ENCODE measurements at regions not wholly inside any gene's neighbourhood (a gene's known extent, or its start where the extent isn't known, plus 50 kb on each side); places are given as distances from the start of the nearest gene placed in this dataset.

GRCh38 chr13:30121666-30122065, 185.7 kb downstream of the KATNAL1 start:
- DNase-seq (ENCODE audit: low spot score, unreplicated experiment) = no peak
- Mint-ChIP-seq H3K4me3 (ENCODE audit: low read depth) (no peak overlapping the region), H3K36me3 (ENCODE audit: insufficient read depth) (no peaks in the 10 kb centered on the region), H3K9me3 (ENCODE audit: low read depth) (no peaks in the 10 kb centered on the region), H3K27ac (no peak overlapping the region), H3K4me1 (ENCODE audit: low read depth) (no peaks in the 10 kb centered on the region), H3K27me3 (peaks cover 22% of the 10 kb centered on the region)
- TF ChIP-seq CTCF (IDR thresholded peaks at IDR 0.05; ENCODE audit: unreplicated experiment) = no peak

GRCh38 chr13:30121244-30121643, 186.1 kb downstream of the KATNAL1 start:
- no peak for TF ChIP-seq CTCF (IDR thresholded peaks at IDR 0.05; ENCODE audit: unreplicated experiment)
- H3K27ac Mint-ChIP-seq = no peak overlapping the region
- no peak for DNase-seq (ENCODE audit: low spot score, unreplicated experiment)
- peaks cover 22% of the 10 kb centered on the region for H3K27me3 Mint-ChIP-seq
- peaks cover 3% of the 10 kb centered on the region for H3K4me1 Mint-ChIP-seq (ENCODE audit: low read depth)
- no peaks in the 10 kb centered on the region for H3K9me3 Mint-ChIP-seq (ENCODE audit: low read depth)
- no peak overlapping the region for H3K4me3 Mint-ChIP-seq (ENCODE audit: low read depth)
- H3K36me3 Mint-ChIP-seq (ENCODE audit: insufficient read depth) = no peaks in the 10 kb centered on the region

GRCh38 chr13:30120133-30120822, 187.1 kb downstream of the KATNAL1 start:
- H3K36me3 Mint-ChIP-seq (ENCODE audit: insufficient read depth) = no peaks in the 10 kb centered on the region
- no peak overlapping the region for H3K27ac Mint-ChIP-seq
- DNase-seq (ENCODE audit: low spot score, unreplicated experiment) = no peak
- H3K27me3 Mint-ChIP-seq = peaks cover 22% of the 10 kb centered on the region
- no peaks in the 10 kb centered on the region for H3K9me3 Mint-ChIP-seq (ENCODE audit: low read depth)
- H3K4me3 Mint-ChIP-seq (ENCODE audit: low read depth) = no peak overlapping the region
- no peak for TF ChIP-seq CTCF (IDR thresholded peaks at IDR 0.05; ENCODE audit: unreplicated experiment)
- H3K4me1 Mint-ChIP-seq (ENCODE audit: low read depth) = peaks cover 10% of the 10 kb centered on the region

GRCh38 chr13:30119476-30119875, 187.9 kb downstream of the KATNAL1 start:
- H3K27me3 Mint-ChIP-seq = peaks cover 22% of the 10 kb centered on the region
- DNase-seq (ENCODE audit: low spot score, unreplicated experiment) = no peak
- H3K4me3 Mint-ChIP-seq (ENCODE audit: low read depth) = no peak overlapping the region
- H3K4me1 Mint-ChIP-seq (ENCODE audit: low read depth) = peaks cover 12% of the 10 kb centered on the region
- no peak overlapping the region for H3K27ac Mint-ChIP-seq
- no peaks in the 10 kb centered on the region for H3K9me3 Mint-ChIP-seq (ENCODE audit: low read depth)
- H3K36me3 Mint-ChIP-seq (ENCODE audit: insufficient read depth) = no peaks in the 10 kb centered on the region
- no peak for TF ChIP-seq CTCF (IDR thresholded peaks at IDR 0.05; ENCODE audit: unreplicated experiment)

GRCh38 chr13:30116379-30116778, 191.0 kb downstream of the KATNAL1 start:
- TF ChIP-seq CTCF (IDR thresholded peaks at IDR 0.05; ENCODE audit: unreplicated experiment) = no peak
- peaks cover 26% of the 10 kb centered on the region for H3K27me3 Mint-ChIP-seq
- H3K4me1 Mint-ChIP-seq (ENCODE audit: low read depth) = peaks cover 39% of the 10 kb centered on the region
- no peaks in the 10 kb centered on the region for H3K36me3 Mint-ChIP-seq (ENCODE audit: insufficient read depth)
- no peak overlapping the region for H3K4me3 Mint-ChIP-seq (ENCODE audit: low read depth)
- no peaks in the 10 kb centered on the region for H3K9me3 Mint-ChIP-seq (ENCODE audit: low read depth)
- no peak for DNase-seq (ENCODE audit: low spot score, unreplicated experiment)
- peak overlapping the region; percentile 11 for H3K27ac Mint-ChIP-seq
